Spinal cord (tissue), 9 donors: ENCODE measurements at regions not wholly inside any gene's neighbourhood (a gene's known extent, or its start where the extent isn't known, plus 50 kb on each side); places are given as distances from the start of the nearest gene placed in this dataset.

Experiments used
- DNase-seq, 6 donors: peaks; one replicate each; pipeline versions ENCODE4 v3.0.0 to v3.0.0-alpha.2; 2013 to 2015; ENCODE audit warnings: low spot score in 6 of 6, low read depth in 4 of 6
- H3K27ac ChIP-seq: one replicate; pipeline ENCODE4 v1.5.1; 2013; ENCODE audit warnings: low read depth, low read length, control low read depth
- H3K27me3 ChIP-seq: one replicate; pipeline ENCODE4 v1.6.1; 2013; ENCODE audit warnings: low read length; ENCODE audit not compliant: control insufficient read depth, insufficient read depth
- H3K36me3 ChIP-seq: one replicate; pipeline ENCODE4 v1.6.1; 2013; ENCODE audit warnings: low read length; ENCODE audit not compliant: control insufficient read depth, insufficient read depth
- H3K4me1 ChIP-seq: one replicate; pipeline ENCODE4 v1.6.1; 2013; ENCODE audit warnings: low read length; ENCODE audit not compliant: control insufficient read depth, insufficient read depth
- H3K4me3 ChIP-seq: one replicate; pipeline ENCODE4 v1.5.1; 2013; ENCODE audit warnings: low read depth, low read length, control low read depth
- H3K9me3 ChIP-seq: one replicate; pipeline ENCODE4 v1.6.1; 2013; ENCODE audit warnings: low read length; ENCODE audit not compliant: control insufficient read depth, insufficient read depth
- WGBS: methylation state at CpG from one replicate; pipeline ENCODE4 v1.1.5; 2013; ENCODE audit warnings: missing lambda C conversion rate; ENCODE audit not compliant: insufficient coverage; 5-methylcytosine and 5-hydroxymethylcytosine counted together
- donor health status: healthy.

DNA sequence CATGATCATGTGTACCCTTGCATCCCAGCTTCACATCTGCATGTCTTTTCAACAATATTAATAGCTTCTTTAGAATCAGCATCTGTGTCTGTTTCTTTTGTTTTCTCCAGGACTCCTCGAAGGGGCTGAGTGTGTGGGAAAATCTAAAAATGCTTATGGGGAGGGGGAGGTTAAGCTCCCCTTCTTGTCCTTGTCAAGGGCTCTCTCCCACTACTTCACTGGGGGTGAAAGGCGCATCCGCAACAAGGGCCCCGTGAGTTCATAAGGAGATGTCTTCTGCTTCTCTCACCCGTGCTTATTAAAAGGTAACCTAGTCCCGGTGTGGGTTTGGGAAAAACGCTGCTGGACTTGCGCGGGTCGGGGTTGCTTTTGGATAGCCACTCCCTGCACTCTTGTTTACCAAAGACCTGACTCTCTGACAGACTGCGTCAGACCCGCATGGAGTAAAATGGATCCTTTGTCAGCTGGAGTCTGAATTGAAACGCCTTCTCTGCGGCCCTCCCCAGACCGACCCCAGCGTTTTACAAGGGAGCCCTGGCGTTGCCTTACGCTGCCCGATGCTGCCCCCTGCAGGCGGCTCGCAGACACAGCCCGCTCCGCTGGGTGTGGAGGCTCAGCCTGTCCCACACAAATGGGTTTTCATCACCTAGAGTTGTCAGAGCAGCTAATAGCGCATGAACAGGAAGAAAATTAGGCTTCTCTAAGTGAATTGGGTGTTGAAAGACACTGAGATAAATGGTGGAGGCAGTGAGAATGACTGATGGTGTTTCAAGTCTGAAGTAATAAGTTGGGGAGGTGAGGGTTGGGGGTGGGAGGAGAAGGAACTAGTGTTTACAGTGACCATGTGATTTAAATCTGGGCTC, 53.8 kb downstream of the IER5 start:
- Histone ChIP-seq H3K4me1 (peaks cover 21% of the 10 kb centered on the region), H3K36me3 (no peaks in the 10 kb centered on the region), H3K4me3 (peak overlapping the region; percentile 35), H3K27me3 (no peaks in the 10 kb centered on the region), H3K9me3 (peaks cover 2% of the 10 kb centered on the region), H3K27ac (peak overlapping the region; percentile 17)
- WGBS: 3% methylated on average over 20 of the region's 24 CpGs
- peak; percentile 78 to 98 (median 86) for DNase-seq

DNA sequence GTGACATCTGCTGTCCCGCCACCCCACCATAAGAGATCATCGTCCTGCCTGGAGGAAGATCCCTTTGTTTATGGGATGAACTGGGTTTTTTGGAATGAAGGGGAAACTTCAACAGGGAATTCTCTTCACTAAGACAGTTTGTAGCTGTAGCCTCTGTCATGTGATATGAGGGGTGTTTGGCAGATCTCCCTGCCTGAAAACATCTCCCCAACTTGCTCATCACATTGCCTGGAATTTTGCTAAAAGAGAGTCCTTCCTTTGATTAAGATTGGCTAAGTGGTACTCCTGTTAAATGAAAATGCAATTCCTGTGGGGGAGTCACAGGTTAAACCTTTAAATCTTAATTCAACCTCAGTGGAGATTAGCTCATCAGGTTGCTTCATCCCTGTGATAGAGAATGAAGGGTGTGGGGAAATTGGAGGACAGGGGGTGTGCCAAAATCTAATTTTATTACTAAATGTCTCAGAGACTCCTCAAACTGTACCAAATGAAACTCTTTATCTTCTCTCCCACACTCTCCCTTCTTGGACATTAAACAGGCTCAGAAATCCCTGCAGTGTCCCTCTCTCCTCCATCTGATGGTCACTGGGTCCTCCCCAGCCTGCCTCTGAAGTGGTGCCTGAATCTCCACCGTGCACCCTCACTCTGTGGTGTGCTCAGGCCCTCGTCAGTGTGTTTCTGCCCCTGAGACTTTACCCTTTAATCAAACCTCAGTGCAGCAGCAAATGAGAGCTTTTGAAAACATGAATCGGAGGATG, 54.8 kb downstream of the IER5 start:
- peaks cover 21% of the 10 kb centered on the region for H3K4me1 ChIP-seq
- no peak overlapping the region for H3K4me3 ChIP-seq
- no peak overlapping the region for H3K27ac ChIP-seq
- DNase-seq: no peak
- WGBS: 54% methylated on average over 2 of the region's 5 CpGs
- H3K36me3 ChIP-seq: no peaks in the 10 kb centered on the region
- H3K27me3 ChIP-seq: no peaks in the 10 kb centered on the region
- H3K9me3 ChIP-seq: peaks cover 2% of the 10 kb centered on the region

DNA sequence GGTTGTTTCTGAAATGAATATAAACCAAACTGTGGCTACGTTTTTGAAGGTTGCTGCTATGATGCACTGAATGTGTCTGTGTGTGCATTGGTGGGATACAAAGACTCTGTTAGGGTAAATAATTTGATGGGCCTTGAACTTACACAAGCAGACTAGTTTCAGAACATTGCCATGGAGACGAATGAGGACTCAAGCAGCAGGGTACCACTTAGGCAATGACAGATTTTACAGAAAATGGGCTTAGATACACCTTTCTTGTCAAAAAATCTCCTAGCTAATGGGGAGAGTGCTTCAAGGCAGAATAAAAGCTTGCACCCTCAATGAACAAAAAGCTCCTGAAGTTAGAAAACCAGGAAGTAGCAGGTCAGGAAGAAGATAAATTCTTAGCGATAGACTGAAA, 55.7 kb downstream of the IER5 start:
- H3K4me1 ChIP-seq: peaks cover 21% of the 10 kb centered on the region
- no peaks in the 10 kb centered on the region for H3K36me3 ChIP-seq
- 17% methylated on average over 1 of the region's 3 CpGs for WGBS
- H3K9me3 ChIP-seq: peaks cover 2% of the 10 kb centered on the region
- no peak overlapping the region for H3K4me3 ChIP-seq
- no peaks in the 10 kb centered on the region for H3K27me3 ChIP-seq
- no peak for DNase-seq
- H3K27ac ChIP-seq: no peak overlapping the region

DNA sequence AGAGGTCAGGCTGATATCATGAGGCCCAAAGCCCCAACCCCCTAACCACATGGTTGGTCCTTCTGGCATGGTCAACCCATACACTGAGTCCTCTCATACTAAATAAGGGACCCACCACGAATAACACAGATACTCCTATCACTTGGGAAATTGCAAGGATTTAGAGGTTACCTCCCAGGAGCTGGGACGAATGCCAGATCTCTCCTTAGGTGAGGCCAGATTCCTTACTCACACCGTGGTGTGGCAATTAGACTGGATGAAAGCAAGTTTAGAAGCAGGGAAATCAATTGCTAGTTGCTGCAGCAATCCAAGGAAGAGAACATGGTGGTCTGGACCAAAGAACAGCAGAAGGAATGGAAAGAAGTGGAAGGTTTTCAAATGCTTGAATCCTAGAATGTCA, 60.1 kb downstream of the IER5 start:
- no peaks in the 10 kb centered on the region for H3K36me3 ChIP-seq
- no peak overlapping the region for H3K27ac ChIP-seq
- peaks cover 2% of the 10 kb centered on the region for H3K9me3 ChIP-seq
- no peak overlapping the region for H3K4me3 ChIP-seq
- no peak for DNase-seq
- no peaks in the 10 kb centered on the region for H3K27me3 ChIP-seq
- H3K4me1 ChIP-seq: peaks cover 10% of the 10 kb centered on the region
- 94% methylated on average over 2 of the region's 3 CpGs for WGBS

DNA sequence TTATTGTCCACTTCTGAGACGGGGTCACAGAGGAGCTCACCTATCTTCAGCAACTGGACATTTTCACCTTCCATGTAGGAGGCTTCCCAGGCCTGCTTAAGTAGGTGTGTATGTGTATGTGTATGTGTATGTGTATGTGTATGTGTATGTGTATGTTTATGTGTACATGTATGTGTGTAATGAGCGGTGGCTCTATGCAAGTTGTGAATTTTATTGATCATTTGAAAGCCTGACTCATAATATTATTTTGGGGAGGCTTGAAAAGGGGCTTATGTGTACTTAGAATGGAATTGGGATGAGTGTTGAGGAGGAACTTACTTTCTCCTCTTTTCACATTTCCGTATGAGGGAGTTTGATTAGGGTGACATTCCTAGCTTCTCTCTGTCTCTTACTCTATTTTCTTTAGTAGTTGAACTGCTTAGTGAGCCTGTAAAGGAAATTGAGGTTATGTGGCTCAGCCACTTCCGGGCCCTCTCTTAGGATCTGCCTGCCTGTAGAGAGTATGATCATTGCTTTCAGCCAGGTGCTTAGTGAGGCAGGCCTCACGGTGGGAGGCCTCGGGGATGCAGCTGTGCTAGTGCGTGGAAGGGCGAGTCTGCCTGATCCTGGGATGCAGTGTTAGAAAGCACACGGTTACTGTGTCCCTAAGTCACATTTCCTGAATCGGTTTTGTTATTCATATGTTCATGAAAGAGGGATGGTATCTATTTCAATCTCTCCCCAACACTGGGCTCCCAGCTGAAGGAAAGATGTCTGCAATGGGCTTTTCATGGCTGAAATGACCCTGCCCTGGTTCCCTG, 61.0 kb downstream of the IER5 start:
- Histone ChIP-seq H3K27me3 (no peaks in the 10 kb centered on the region), H3K27ac (no peak overlapping the region), H3K36me3 (no peaks in the 10 kb centered on the region), H3K4me3 (no peak overlapping the region), H3K9me3 (peaks cover 2% of the 10 kb centered on the region), H3K4me1 (peaks cover 10% of the 10 kb centered on the region)
- no peak for DNase-seq
- WGBS: 56% methylated on average over 6 of the region's 10 CpGs

DNA sequence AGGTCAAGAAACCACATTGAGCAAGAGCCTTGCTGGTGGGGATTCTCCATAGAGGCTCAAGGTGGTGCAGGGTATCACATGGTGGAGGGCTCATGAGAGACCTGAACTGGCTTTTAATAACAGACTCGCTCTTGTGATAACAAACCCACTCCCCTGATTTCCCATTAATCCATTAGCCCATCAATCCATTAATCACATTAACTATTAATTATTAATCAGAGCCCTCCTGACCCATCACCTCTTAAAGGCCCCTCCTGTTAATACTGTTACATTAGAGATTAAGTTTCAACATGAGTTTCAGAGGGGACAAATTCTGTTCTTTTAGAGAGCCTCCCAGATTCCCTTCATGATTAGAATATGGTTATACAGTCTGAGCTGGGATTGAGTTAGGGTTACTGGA, 61.8 kb downstream of the IER5 start:
- Histone ChIP-seq H3K36me3 (no peaks in the 10 kb centered on the region), H3K27ac (no peak overlapping the region), H3K4me3 (no peak overlapping the region), H3K27me3 (no peaks in the 10 kb centered on the region), H3K4me1 (peaks cover 10% of the 10 kb centered on the region), H3K9me3 (peaks cover 2% of the 10 kb centered on the region)
- WGBS: no CpG with 5 or more reads among the region's 1 CpG
- no peak for DNase-seq

DNA sequence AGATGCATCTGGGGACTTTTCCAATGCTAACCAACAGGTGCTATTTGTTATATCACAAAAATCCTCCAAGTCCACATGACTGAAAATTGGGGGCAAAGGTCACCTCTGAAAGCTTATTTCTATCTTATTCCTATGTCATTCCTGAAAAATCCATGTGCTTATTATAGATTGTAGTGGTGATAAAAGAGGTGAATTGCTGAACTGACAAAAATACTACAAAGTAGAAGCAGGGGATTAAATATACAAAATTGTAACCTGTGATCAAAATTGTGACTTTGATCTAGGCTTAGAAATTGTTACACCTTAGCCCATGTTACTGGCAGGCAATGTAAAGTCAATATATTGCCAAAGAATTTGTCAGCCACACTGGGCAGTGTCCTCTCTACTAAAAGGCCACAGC, 62.3 kb downstream of the IER5 start:
- DNase-seq: no peak
- H3K27me3 ChIP-seq: no peaks in the 10 kb centered on the region
- H3K4me1 ChIP-seq: peaks cover 10% of the 10 kb centered on the region
- no peak overlapping the region for H3K27ac ChIP-seq
- no peak overlapping the region for H3K4me3 ChIP-seq
- H3K9me3 ChIP-seq: peaks cover 2% of the 10 kb centered on the region
- H3K36me3 ChIP-seq: no peaks in the 10 kb centered on the region

DNA sequence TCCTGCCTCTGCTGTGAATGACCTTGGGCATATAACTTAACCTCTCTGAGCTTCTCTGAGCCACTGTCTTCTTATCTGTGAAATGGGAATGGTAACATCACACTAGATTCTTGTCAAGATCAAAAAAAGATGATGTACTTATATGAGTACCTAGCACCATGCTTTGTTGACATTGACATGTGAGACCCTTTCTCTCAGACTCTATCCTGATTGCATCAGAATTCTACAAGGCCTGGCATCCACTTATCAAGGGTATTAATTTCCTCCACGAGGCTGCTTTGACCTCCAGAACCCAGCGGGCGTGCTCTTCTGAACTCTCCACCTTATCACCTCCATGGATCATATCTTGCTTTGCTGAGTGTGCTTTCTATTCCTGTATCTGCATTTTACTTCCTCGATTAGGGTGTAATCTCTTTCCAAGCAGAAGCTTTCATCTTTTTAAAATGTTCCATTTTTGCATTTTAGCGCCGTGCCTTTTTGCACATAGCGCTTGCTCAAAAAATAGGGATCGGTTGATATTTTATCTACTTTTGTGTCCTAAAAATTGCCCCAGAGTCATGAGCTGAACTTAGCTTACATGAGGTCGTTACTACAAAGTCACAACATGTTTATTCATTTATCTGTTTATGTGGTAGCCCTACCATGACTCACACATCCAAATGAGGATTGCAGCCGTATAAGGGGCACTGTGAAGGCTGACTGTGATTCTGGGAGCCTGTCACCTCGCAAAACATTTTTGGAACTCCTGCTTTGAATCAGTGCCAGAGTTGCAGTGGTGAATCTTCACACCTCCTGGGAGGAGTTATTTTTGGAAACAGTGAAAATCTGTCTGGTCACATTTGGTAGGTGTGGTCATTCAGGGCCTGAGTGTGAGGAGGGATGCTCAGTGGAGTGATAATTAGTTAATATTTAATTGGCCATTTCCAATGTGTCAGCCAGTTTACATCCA, 63.2 kb downstream of the IER5 start:
- whole genome bisulfite sequencing: 79% methylated on average over 7 of the region's 11 CpGs
- no peak overlapping the region for H3K4me3 ChIP-seq
- no peaks in the 10 kb centered on the region for H3K9me3 ChIP-seq
- peaks cover 10% of the 10 kb centered on the region for H3K4me1 ChIP-seq
- no peak overlapping the region for H3K27ac ChIP-seq
- H3K27me3 ChIP-seq: no peaks in the 10 kb centered on the region
- no peak for DNase-seq
- H3K36me3 ChIP-seq: no peaks in the 10 kb centered on the region
